Cardiac muscle cell (in vitro differentiated cells and primary cell): ENCODE measurements at regions not wholly inside any gene's neighbourhood (a gene's known extent, or its start where the extent isn't known, plus 50 kb on each side); places are given as distances from the start of the nearest gene placed in this dataset.
A peak's percentile ranks its signal among the peaks of the same experiment; 100 is the strongest.

Source experiments
- DNase-seq, 2 donors: peaks; one replicate each; pipeline versions ENCODE4 v3.0.0 to v3.0.0-alpha.2; 2010 to 2017; ENCODE audit warnings: low read depth in 1 of 2, low spot score in 1 of 2
- H3K27ac ChIP-seq: fragments of 200-600 bp; sonication (generic); 2 replicates; pipeline ENCODE4 v1.5.1; 2016
- H3K27me3 ChIP-seq: fragments of 200-600 bp; sonication (generic); 2 replicates; pipeline ENCODE4 v1.6.0; 2016; ENCODE audit warnings: control low read depth
- H3K36me3 ChIP-seq: fragments of 200-600 bp; sonication (generic); 2 replicates; pipeline ENCODE4 v1.5.1; 2016; ENCODE audit warnings: control low read depth
- H3K4me1 ChIP-seq: fragments of 200-600 bp; sonication (generic); 2 replicates; pipeline ENCODE4 v1.8.1; 2017; ENCODE audit warnings: low read depth, mild to moderate bottlenecking, mixed run types
- H3K4me3 ChIP-seq: fragments of 200-600 bp; sonication (generic); 2 replicates; pipeline ENCODE4 v1.5.1; 2016; ENCODE audit warnings: mild to moderate bottlenecking
- H3K9me3 ChIP-seq: fragments of 200-600 bp; sonication (generic); 2 replicates; pipeline ENCODE4 v1.5.1; 2017; ENCODE audit warnings: low read depth, mild to moderate bottlenecking, control low read depth
- TF ChIP-seq, protein P1 (sequence below): IDR thresholded peaks from 2 replicates; pipeline ENCODE4 v1.5.1; 2012; ENCODE audit warnings: low read depth, mild to moderate bottlenecking, low read length

- Histone ChIP-seq H3K4me1 (no peaks in the 10 kb centered on the region), H3K36me3 (no peaks in the 10 kb centered on the region), H3K27ac (no peak overlapping the region), H3K9me3 (no peaks in the 10 kb centered on the region), H3K4me3 (no peak overlapping the region), H3K27me3 (no peaks in the 10 kb centered on the region)
- TF ChIP-seq, protein P1, sequence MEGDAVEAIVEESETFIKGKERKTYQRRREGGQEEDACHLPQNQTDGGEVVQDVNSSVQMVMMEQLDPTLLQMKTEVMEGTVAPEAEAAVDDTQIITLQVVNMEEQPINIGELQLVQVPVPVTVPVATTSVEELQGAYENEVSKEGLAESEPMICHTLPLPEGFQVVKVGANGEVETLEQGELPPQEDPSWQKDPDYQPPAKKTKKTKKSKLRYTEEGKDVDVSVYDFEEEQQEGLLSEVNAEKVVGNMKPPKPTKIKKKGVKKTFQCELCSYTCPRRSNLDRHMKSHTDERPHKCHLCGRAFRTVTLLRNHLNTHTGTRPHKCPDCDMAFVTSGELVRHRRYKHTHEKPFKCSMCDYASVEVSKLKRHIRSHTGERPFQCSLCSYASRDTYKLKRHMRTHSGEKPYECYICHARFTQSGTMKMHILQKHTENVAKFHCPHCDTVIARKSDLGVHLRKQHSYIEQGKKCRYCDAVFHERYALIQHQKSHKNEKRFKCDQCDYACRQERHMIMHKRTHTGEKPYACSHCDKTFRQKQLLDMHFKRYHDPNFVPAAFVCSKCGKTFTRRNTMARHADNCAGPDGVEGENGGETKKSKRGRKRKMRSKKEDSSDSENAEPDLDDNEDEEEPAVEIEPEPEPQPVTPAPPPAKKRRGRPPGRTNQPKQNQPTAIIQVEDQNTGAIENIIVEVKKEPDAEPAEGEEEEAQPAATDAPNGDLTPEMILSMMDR, result no peak
- peak in 1 of 2 donors; percentile 20 for DNase-seq
Observed at GRCh38 chr5:8943301-8943700, 602.6 kb downstream of the SEMA5A start.

GRCh38 chr5:8944005-8944404, 601.9 kb downstream of the SEMA5A start:
- no peak for DNase-seq
- no peaks in the 10 kb centered on the region for H3K4me1 ChIP-seq
- H3K4me3 ChIP-seq, result no peak overlapping the region
- H3K27ac ChIP-seq, result no peak overlapping the region
- H3K36me3 ChIP-seq, result no peaks in the 10 kb centered on the region
- H3K27me3 ChIP-seq, result no peaks in the 10 kb centered on the region
- no peaks in the 10 kb centered on the region for H3K9me3 ChIP-seq
- TF ChIP-seq, protein P1, result no peak

DNA sequence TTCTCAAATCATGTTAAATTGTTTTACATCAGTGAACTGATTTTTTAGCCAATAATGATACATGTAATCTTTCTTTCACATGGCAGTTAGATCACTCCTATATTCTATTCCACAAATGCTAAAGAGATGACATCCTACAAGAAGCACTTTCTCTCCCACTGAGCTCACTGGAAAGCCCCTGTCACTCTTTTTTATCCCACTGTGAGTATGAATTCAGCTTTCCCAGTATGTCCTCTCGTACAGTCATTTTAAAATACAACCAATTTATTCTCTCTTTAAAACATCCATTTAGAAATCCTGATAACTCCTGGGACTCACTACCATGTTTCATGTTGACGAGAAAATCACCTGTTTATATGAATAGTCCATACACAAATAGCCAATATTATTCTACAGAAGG, 599.9 kb downstream of the SEMA5A start:
- DNase-seq, result no peak
- Histone ChIP-seq H3K27ac (no peak overlapping the region), H3K4me1 (no peaks in the 10 kb centered on the region), H3K9me3 (no peaks in the 10 kb centered on the region), H3K27me3 (no peaks in the 10 kb centered on the region), H3K4me3 (no peak overlapping the region), H3K36me3 (no peaks in the 10 kb centered on the region)
- TF ChIP-seq, protein P1, result no peak

- Histone ChIP-seq H3K4me1 (no peaks in the 10 kb centered on the region), H3K9me3 (no peaks in the 10 kb centered on the region), H3K4me3 (no peak overlapping the region), H3K27me3 (no peaks in the 10 kb centered on the region), H3K27ac (no peak overlapping the region), H3K36me3 (no peaks in the 10 kb centered on the region)
- DNase-seq, result no peak
- TF ChIP-seq, protein P1, result no peak
Observed at GRCh38 chr5:8949908-8950307, 596.0 kb downstream of the SEMA5A start.

- H3K4me3 ChIP-seq, result no peak overlapping the region
- H3K27ac ChIP-seq, result no peak overlapping the region
- no peaks in the 10 kb centered on the region for H3K27me3 ChIP-seq
- no peaks in the 10 kb centered on the region for H3K36me3 ChIP-seq
- no peaks in the 10 kb centered on the region for H3K4me1 ChIP-seq
- no peak for DNase-seq
- no peaks in the 10 kb centered on the region for H3K9me3 ChIP-seq
- TF ChIP-seq, protein P1, result no peak
Observed at GRCh38 chr5:8952147-8952546, 593.7 kb downstream of the SEMA5A start.

DNA sequence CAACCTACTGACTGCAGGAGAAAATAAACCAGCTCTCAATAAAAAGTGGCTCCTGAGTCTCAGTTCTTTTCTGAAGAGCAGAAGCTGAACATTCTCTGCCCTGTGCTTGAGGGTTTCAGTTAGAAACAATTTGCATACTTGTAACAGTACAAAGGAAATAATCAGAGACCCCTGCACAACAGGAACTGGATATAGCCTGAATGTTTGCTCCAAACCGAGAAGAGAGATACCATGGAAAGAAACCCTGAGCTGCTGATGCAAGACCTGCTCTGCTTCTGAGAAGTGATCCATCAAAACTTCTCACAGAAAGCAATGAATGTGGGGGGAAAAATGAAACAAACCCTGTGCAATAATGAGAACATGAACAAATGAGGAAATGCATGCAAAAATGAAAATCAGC, 592.9 kb downstream of the SEMA5A start:
- no peak for DNase-seq
- no peaks in the 10 kb centered on the region for H3K4me1 ChIP-seq
- TF ChIP-seq, protein P1, result no peak
- no peaks in the 10 kb centered on the region for H3K27me3 ChIP-seq
- H3K36me3 ChIP-seq, result no peaks in the 10 kb centered on the region
- no peaks in the 10 kb centered on the region for H3K9me3 ChIP-seq
- H3K4me3 ChIP-seq, result no peak overlapping the region
- no peak overlapping the region for H3K27ac ChIP-seq
